ENCODE measurements at regions not wholly inside any gene's neighbourhood (a gene's known extent, or its start where the extent isn't known, plus 50 kb on each side); places are given as distances from the start of the nearest gene placed in this dataset.
"Not testable (repeated sequence)": the region's sequence is repeated elsewhere in the genome, so short reads cannot be mapped to it uniquely, and the experiment has no call there.

- no peak for TF ChIP-seq SPI1 (IDR thresholded peaks at IDR 0.05; ENCODE audit: borderline replicate concordance, low read depth)
- TF ChIP-seq GABPA (IDR thresholded peaks at IDR 0.05; ENCODE audit: low read depth), result no peak
- TF ChIP-seq REST (IDR thresholded peaks at IDR 0.05; ENCODE audit: insufficient replicate concordance, low read depth), result no peak
- TF ChIP-seq POLR2AphosphoS5 (IDR thresholded peaks at IDR 0.05; ENCODE audit: low read depth), result no peak
- no peak for TF ChIP-seq CTCF (IDR thresholded peaks at IDR 0.05; ENCODE audit: insufficient read depth, low read length)
- DNase-seq (ENCODE audit: low read depth in 1 of 2, low spot score in 1 of 2), result no peak
- H3K4me3 ChIP-seq (replicated peaks; ENCODE audit: insufficient read depth, low read length), result no peak overlapping the region
- no peaks in the 10 kb centered on the region for H3K27me3 ChIP-seq (ENCODE audit: insufficient read depth, poor library complexity, severe bottlenecking)
- H3K27ac ChIP-seq (replicated peaks), result no peak overlapping the region
Observed at GRCh38 chr2:142557391-142557790, 320.1 kb upstream of the KYNU start.

- not testable (repeated sequence) for H3K27me3 ChIP-seq (ENCODE audit: insufficient read depth, poor library complexity, severe bottlenecking); H3K4me3 ChIP-seq (replicated peaks; ENCODE audit: insufficient read depth, low read length); DNase-seq (ENCODE audit: low read depth in 1 of 2, low spot score in 1 of 2); H3K27ac ChIP-seq (replicated peaks)
Observed at GRCh38 chr2:142545999-142546398, 331.5 kb upstream of the KYNU start.

- no peak overlapping the region for H3K27ac ChIP-seq (replicated peaks)
- no peak for TF ChIP-seq CTCF (IDR thresholded peaks at IDR 0.05; ENCODE audit: insufficient read depth, low read length)
- no peak for DNase-seq (ENCODE audit: low read depth in 1 of 2, low spot score in 1 of 2)
- H3K4me3 ChIP-seq (replicated peaks; ENCODE audit: insufficient read depth, low read length), result no peak overlapping the region
- H3K27me3 ChIP-seq (ENCODE audit: insufficient read depth, poor library complexity, severe bottlenecking), result no peaks in the 10 kb centered on the region
Observed at GRCh38 chr2:142545036-142545435, 332.4 kb upstream of the KYNU start.

GRCh38 chr2:142544173-142544572 is 333.3 kb upstream of the KYNU start:
- Histone ChIP-seq H3K4me3 (replicated peaks; ENCODE audit: insufficient read depth, low read length) (no peak overlapping the region), H3K27me3 (ENCODE audit: insufficient read depth, poor library complexity, severe bottlenecking) (no peaks in the 10 kb centered on the region), H3K27ac (replicated peaks) (no peak overlapping the region)
- no peak for DNase-seq (ENCODE audit: low read depth in 1 of 2, low spot score in 1 of 2)
- TF ChIP-seq GABPA (IDR thresholded peaks at IDR 0.05; ENCODE audit: low read depth) (no peak), REST (IDR thresholded peaks at IDR 0.05; ENCODE audit: insufficient replicate concordance, low read depth) (no peak), CTCF (IDR thresholded peaks at IDR 0.05; ENCODE audit: insufficient read depth, low read length) (no peak), SPI1 (IDR thresholded peaks at IDR 0.05; ENCODE audit: borderline replicate concordance, low read depth) (no peak), POLR2AphosphoS5 (IDR thresholded peaks at IDR 0.05; ENCODE audit: low read depth) (no peak)

Data from HL-60 (cell line).